HepG2 (cell line): ENCODE measurements at regions not wholly inside any gene's neighbourhood (a gene's known extent, or its start where the extent isn't known, plus 50 kb on each side); places are given as distances from the start of the nearest gene placed in this dataset.

Source experiments
- ATAC-seq: fragments of 200-7000 bp; cut with Tn5 transposase; 3 replicates; pipeline ENCODE4 v1.9.1; 2020; ENCODE audit warnings: mild to moderate bottlenecking, moderate library complexity
- BruUV-seq: library from RNA; stranded (reverse); fragments of 400-500 nt; replicated peaks from 2 replicates; lab custom pipeline; 2021; lab: Mats Ljungman, UMichigan
- CTCF ChIA-PET: fragments of 300-600 bp; formaldehyde crosslinking; extraction: SDS; loops from one replicate; lab custom pipeline; 2021; ENCODE audit warnings: low total read pairs, inconsistent platforms, low intra/inter-chr PET ratio; lab: Yijun Ruan, JAX
- POLR2A ChIA-PET: fragments of 350-600 bp; sonication (Branson Sonifier 250); formaldehyde crosslinking; loops from one replicate; lab custom pipeline; 2020; ENCODE audit warnings: antibody characterized with exemption, inconsistent platforms; lab: Yijun Ruan, JAX
- DNase-seq: peaks from one replicate; pipeline ENCODE4 v3.0.0-alpha.2; 2015; ENCODE audit warnings: low spot score
- FAIRE-seq: peaks from 3 replicates; lab custom pipeline; 2011; peaks lifted over from hg19 to GRCh38; lab: Jason Lieb, UNC
- H2AFZ ChIP-seq: one replicate; pipeline ENCODE4 v1.6.1; 2011; ENCODE audit warnings: low read length, inconsistent platforms
- H3K27ac ChIP-seq: fragments of 300-600 bp; 3 replicates; pipeline ENCODE4 v1.8.0; 2011; ENCODE audit warnings: mixed run types, mild to moderate bottlenecking, mixed read lengths, low read length, inconsistent platforms; ENCODE audit not compliant: insufficient read depth; ENCODE audit errors: extremely low read length
- H3K27me3 ChIP-seq, 2 experiments: fragments of 200-600 bp in 1 of 2; 2 replicates in 1 of 2; 3 replicates in 1 of 2; pipeline versions ENCODE4 v1.6.0 to v1.8.0; 2011; ENCODE audit warnings: low read length in 2 of 2, mild to moderate bottlenecking in 2 of 2, moderate library complexity in 2 of 2, inconsistent platforms in 1 of 2; ENCODE audit not compliant: insufficient read depth in 2 of 2, control insufficient read depth in 1 of 2
- H3K36me3 ChIP-seq, 2 experiments: fragments of 200-600 bp in 1 of 2; replicated peaks in 1 of 2; 2 replicates in 1 of 2; 3 replicates in 1 of 2; pipeline versions ENCODE4 v1.5.1 to v1.8.0; 2011; ENCODE audit warnings: low read length in 2 of 2, inconsistent platforms in 1 of 2; ENCODE audit not compliant: insufficient read depth in 2 of 2, control insufficient read depth in 1 of 2
- H3K4me1 ChIP-seq: 2 replicates; pipeline ENCODE4 v1.5.1; 2012; ENCODE audit warnings: low read length, inconsistent platforms; ENCODE audit not compliant: insufficient read depth
- H3K4me2 ChIP-seq: 2 replicates; pipeline ENCODE4 v1.6.0; 2011; ENCODE audit warnings: low read depth, low read length, inconsistent platforms
- H3K4me3 ChIP-seq, 3 experiments: fragments of 200-600 bp in 1 of 3; sonication (generic), shearing (Covaris generic) in 1 of 3; replicated peaks in 1 of 3; 2 replicates each; pipeline ENCODE4 v1.5.1; 2011 to 2016; ENCODE audit warnings: low read length in 3 of 3, inconsistent platforms in 2 of 3, low read depth in 2 of 3, mild to moderate bottlenecking in 2 of 3, control low read depth in 1 of 3, mixed read lengths in 1 of 3; ENCODE audit not compliant: insufficient read depth in 1 of 3
- H3K79me2 ChIP-seq: one replicate; pipeline ENCODE4 v1.6.1; 2011; ENCODE audit warnings: low read length, inconsistent platforms; ENCODE audit not compliant: insufficient read depth
- H3K9ac ChIP-seq: 2 replicates; pipeline ENCODE4 v1.6.0; 2011; ENCODE audit warnings: mild to moderate bottlenecking, low read depth, low read length, inconsistent platforms; ENCODE audit not compliant: insufficient read depth
- H3K9me3 ChIP-seq: 2 replicates; pipeline ENCODE4 v1.5.1; 2012; ENCODE audit warnings: mild to moderate bottlenecking, low read length
- H4K20me1 ChIP-seq: 2 replicates; pipeline ENCODE4 v1.6.0; 2011; ENCODE audit warnings: inconsistent platforms, mild to moderate bottlenecking, low read length, moderate library complexity; ENCODE audit not compliant: insufficient read depth
- DNMT1 ChIP-seq: sonication (generic); formaldehyde crosslinking; IDR thresholded peaks from 2 replicates; pipeline ENCODE4 v1.5.1; 2020; ENCODE audit warnings: mild to moderate bottlenecking, missing genetic modification reagents
- EED ChIP-seq: sonication (generic); formaldehyde crosslinking; IDR thresholded peaks from 2 replicates; pipeline ENCODE4 v1.5.0; 2020; ENCODE audit warnings: mild to moderate bottlenecking, missing genetic modification reagents
- GATAD1 ChIP-seq: IDR thresholded peaks from 2 replicates; pipeline ENCODE4 v1.6.1; 2016; ENCODE audit warnings: missing genetic modification reagents, missing compliant biosample characterization
- MXD3 ChIP-seq: IDR thresholded peaks from 2 replicates; pipeline ENCODE4 v1.6.1; 2016; ENCODE audit warnings: mild to moderate bottlenecking, missing biosample characterization, missing genetic modification reagents
- MYC ChIP-seq: sonication (generic); formaldehyde crosslinking; IDR thresholded peaks from 2 replicates; pipeline ENCODE4 v1.9.0; 2021; ENCODE audit warnings: missing genetic modification reagents, borderline replicate concordance
- NFE2 ChIP-seq: sonication (generic); formaldehyde crosslinking; IDR thresholded peaks from 2 replicates; pipeline ENCODE4 v1.4.0; 2020; ENCODE audit warnings: missing genetic modification reagents
- PTBP1 ChIP-seq: fragments of 200-400 bp; formaldehyde crosslinking; IDR thresholded peaks from 2 replicates; pipeline ENCODE4 v1.6.1; 2018; ENCODE audit warnings: low read length, low read depth; ENCODE audit not compliant: poor library complexity, severe bottlenecking
- RBFOX2 ChIP-seq: fragments of 200-400 bp; formaldehyde crosslinking; IDR thresholded peaks from 2 replicates; pipeline ENCODE4 v1.6.1; 2017; ENCODE audit warnings: low read depth, mild to moderate bottlenecking, low read length
- SNAPC4 ChIP-seq: sonication (generic); formaldehyde crosslinking; IDR thresholded peaks from 2 replicates; pipeline ENCODE4 v1.4.0; 2020; ENCODE audit warnings: mild to moderate bottlenecking, missing genetic modification reagents
- WIZ ChIP-seq: sonication (generic); formaldehyde crosslinking; IDR thresholded peaks from 2 replicates; pipeline ENCODE4 v1.5.1; 2020; ENCODE audit warnings: mild to moderate bottlenecking, missing genetic modification reagents
- ZBTB34 ChIP-seq: sonication (generic); formaldehyde crosslinking; IDR thresholded peaks from 2 replicates; pipeline ENCODE4 v1.8.0; 2022; ENCODE audit warnings: mild to moderate bottlenecking, missing genetic modification reagents
- ZNF224 ChIP-seq: sonication (generic); formaldehyde crosslinking; IDR thresholded peaks from 2 replicates; pipeline ENCODE4 v1.5.0; 2020; ENCODE audit warnings: mild to moderate bottlenecking, missing genetic modification reagents
- ZNF230 ChIP-seq: sonication (generic); formaldehyde crosslinking; IDR thresholded peaks from 2 replicates; pipeline ENCODE4 v1.4.0; 2020; ENCODE audit warnings: mild to moderate bottlenecking, missing genetic modification reagents
- ZNF3 ChIP-seq: IDR thresholded peaks from 2 replicates; pipeline ENCODE4 v1.7.0; 2017; ENCODE audit warnings: inconsistent platforms
- ZNF441 ChIP-seq: sonication (generic); formaldehyde crosslinking; IDR thresholded peaks from 2 replicates; pipeline ENCODE4 v1.7.0; 2021; ENCODE audit warnings: missing genetic modification reagents, borderline replicate concordance
- ZNF607 ChIP-seq: sonication (generic); formaldehyde crosslinking; IDR thresholded peaks from 2 replicates; pipeline ENCODE4 v1.5.1; 2020; ENCODE audit warnings: missing genetic modification reagents, mild to moderate bottlenecking, borderline replicate concordance
- ZNF749 ChIP-seq: sonication (generic); formaldehyde crosslinking; IDR thresholded peaks from 2 replicates; pipeline ENCODE4 v1.8.0; 2022; ENCODE audit warnings: mild to moderate bottlenecking, missing genetic modification reagents, moderate library complexity, borderline replicate concordance
- ZUFSP ChIP-seq: sonication (generic); formaldehyde crosslinking; IDR thresholded peaks from 2 replicates; pipeline ENCODE4 v1.9.0; 2021; ENCODE audit warnings: missing genetic modification reagents, mild to moderate bottlenecking, borderline replicate concordance
- WGBS: methylation state at CpG from one replicate; pipeline ENCODE4 v1.1.6; 2017; ENCODE audit warnings: low lambda C conversion rate; 5-methylcytosine and 5-hydroxymethylcytosine counted together
- in situ Hi-C: cut with HindIII; loops from 2 replicates; pipeline ENCODE4 v1.10.0; 2017; ENCODE audit warnings: low pct_unique_long_range_greater_than_20kb; ENCODE audit not compliant: extremely low pct_ligation_motif_present
- intact Hi-C: fragments of 100-400 bp; cut with micrococcal nuclease; formaldehyde crosslinking; loops from one replicate; pipeline ENCODE4 v1.10.0; 2022; ENCODE audit not compliant: unreplicated experiment

- TF ChIP-seq NFE2 (no peak), PTBP1 (no peak), RBFOX2 (no peak), MYC (no peak), ZNF441 (CRISPR knock-in tag) (no peak), ZBTB34 (no peak)
Measured at GRCh38 chr9:119853126-119853525, 483.9 kb upstream of the BRINP1 start (continued).

GRCh38 chr9:119852390-119852789 is 483.2 kb upstream of the BRINP1 start:
- H3K27me3 ChIP-seq: no peaks in the 10 kb centered on the region
- H2AFZ ChIP-seq: no peak overlapping the region
- H3K9ac ChIP-seq: no peak overlapping the region
- ATAC-seq (no peak), FAIRE-seq (no peak), DNase-seq (no peak)
- H3K4me3 ChIP-seq: no peak overlapping the region
- BruUV-seq: no TSS peak
- no peaks in the 10 kb centered on the region for H4K20me1 ChIP-seq
- intact Hi-C loops (no loop called here), in situ Hi-C loops (no loop called here)
- H3K36me3 ChIP-seq: no peaks in the 10 kb centered on the region
- H3K4me1 ChIP-seq: no peaks in the 10 kb centered on the region
- no peaks in the 10 kb centered on the region for H3K9me3 ChIP-seq
- H3K27ac ChIP-seq: no peak overlapping the region
- POLR2A ChIA-PET: no interaction called here
- CTCF ChIA-PET: no interaction called here
- WGBS: 19% methylated on average over 7 of the region's 7 CpGs
- TF ChIP-seq ZNF230 (CRISPR knock-in tag): no peak
- TF ChIP-seq MXD3 (CRISPR knock-in tag): no peak
- no peak for TF ChIP-seq ZUFSP
- TF ChIP-seq SNAPC4 (CRISPR knock-in tag): no peak
- TF ChIP-seq EED (CRISPR knock-in tag): no peak
- TF ChIP-seq ZNF749 (CRISPR knock-in tag): no peak
- TF ChIP-seq WIZ (CRISPR knock-in tag): no peak
- TF ChIP-seq ZNF607 (CRISPR knock-in tag): no peak
- no peak for TF ChIP-seq ZNF3 (CRISPR knock-in tag)
- no peak for TF ChIP-seq GATAD1 (CRISPR knock-in tag)
- TF ChIP-seq DNMT1 (CRISPR knock-in tag): no peak
- no peak for TF ChIP-seq ZNF224 (CRISPR knock-in tag)
- H3K4me2 ChIP-seq: no peak overlapping the region
- H3K79me2 ChIP-seq: no peaks in the 10 kb centered on the region
